Endothelial cell of umbilical vein (primary cell): ENCODE measurements at regions not wholly inside any gene's neighbourhood (a gene's known extent, or its start where the extent isn't known, plus 50 kb on each side); places are given as distances from the start of the nearest gene placed in this dataset.
"Not testable (repeated sequence)": the region's sequence is repeated elsewhere in the genome, so short reads cannot be mapped to it uniquely, and the experiment has no call there.

ENCODE experiments used
- BruUV-seq: library from RNA; stranded (reverse); fragments of 400-500 nt; replicated peaks from 2 replicates; lab custom pipeline; 2021; lab: Mats Ljungman, UMichigan
- CTCF ChIA-PET: fragments of 300-600, 350-600 bp; sonication (Branson Sonifier 250); formaldehyde crosslinking; loops from one replicate; lab custom pipeline; 2021; ENCODE audit warnings: antibody characterized with exemption, inconsistent platforms; lab: Charles Lee
- POLR2A ChIA-PET: fragments of 300-600, 350-600 bp; sonication (Branson Sonifier 250); formaldehyde crosslinking; loops from one replicate; lab custom pipeline; 2021; ENCODE audit warnings: antibody characterized with exemption, inconsistent platforms; lab: Charles Lee
- DNase-seq: peaks from one replicate; pipeline ENCODE4 v3.0.0-alpha.2; 2011; ENCODE audit warnings: low read depth, low spot score
- FAIRE-seq: peaks from 2 replicates; lab custom pipeline; 2011; peaks lifted over from hg19 to GRCh38; lab: Jason Lieb, UNC
- H2AFZ ChIP-seq: 2 replicates; pipeline ENCODE4 v1.6.0; 2012; ENCODE audit warnings: low read depth, low read length, control low read depth, inconsistent platforms
- H3K27ac ChIP-seq: 2 replicates; pipeline ENCODE4 v1.5.1; 2011; ENCODE audit warnings: low read depth, mild to moderate bottlenecking, control low read depth, low read length, moderate library complexity; ENCODE audit not compliant: insufficient read depth
- H3K27me3 ChIP-seq, 2 experiments: 2 replicates each; pipeline versions ENCODE4 v1.6.0 to v1.6.1; 2011; ENCODE audit warnings: low read length in 2 of 2, mixed read lengths in 1 of 2; ENCODE audit not compliant: control insufficient read depth in 2 of 2, insufficient read depth in 2 of 2
- H3K36me3 ChIP-seq, 2 experiments: 2 replicates in 1 of 2; 3 replicates in 1 of 2; pipeline ENCODE4 v1.5.1; 2011; ENCODE audit warnings: low read length in 2 of 2, mild to moderate bottlenecking in 1 of 2, moderate library complexity in 1 of 2; ENCODE audit not compliant: control insufficient read depth in 2 of 2, insufficient read depth in 2 of 2; ENCODE audit errors: extremely low read depth in 1 of 2
- H3K4me1 ChIP-seq: 3 replicates; pipeline ENCODE4 v1.5.1; 2011; ENCODE audit warnings: mild to moderate bottlenecking, low read length; ENCODE audit not compliant: control insufficient read depth, insufficient read depth; ENCODE audit errors: extremely low read depth
- H3K4me2 ChIP-seq: 2 replicates; pipeline ENCODE4 v1.6.1; 2011; ENCODE audit warnings: low read length, control low read depth, mixed read lengths; ENCODE audit not compliant: insufficient read depth
- H3K4me3 ChIP-seq, 3 experiments: fragments of 200-600 bp in 1 of 3; sonication (generic), shearing (Covaris generic) in 1 of 3; replicated peaks in 1 of 3; 2 replicates each; pipeline ENCODE4 v1.5.1; 2011 to 2016; ENCODE audit warnings: control low read depth in 3 of 3, low read length in 3 of 3, mild to moderate bottlenecking in 2 of 3, inconsistent platforms in 1 of 3, low read depth in 1 of 3, moderate library complexity in 1 of 3; ENCODE audit not compliant: insufficient read depth in 1 of 3
- H3K79me2 ChIP-seq: 2 replicates; pipeline ENCODE4 v1.6.0; 2012; ENCODE audit warnings: low read length, inconsistent platforms; ENCODE audit not compliant: control insufficient read depth, insufficient read depth
- H3K9ac ChIP-seq: replicated peaks from 2 replicates; pipeline ENCODE3; 2011; ENCODE audit warnings: low read length, control low read depth; ENCODE audit not compliant: insufficient read depth; ENCODE audit errors: extremely low read depth
- H3K9me1 ChIP-seq: replicated peaks from 3 replicates; pipeline ENCODE4 v1.6.0; 2011; ENCODE audit warnings: mild to moderate bottlenecking, low read length; ENCODE audit not compliant: control insufficient read depth, insufficient read depth; ENCODE audit errors: extremely low read depth
- H3K9me3 ChIP-seq: replicated peaks from 2 replicates; pipeline ENCODE4 v1.5.1; 2012; ENCODE audit warnings: low read length, inconsistent platforms; ENCODE audit not compliant: control insufficient read depth, insufficient read depth
- H4K20me1 ChIP-seq: replicated peaks from 2 replicates; pipeline ENCODE3; 2011; ENCODE audit warnings: mild to moderate bottlenecking, low read length; ENCODE audit not compliant: control insufficient read depth, insufficient read depth; ENCODE audit errors: extremely low read depth
- EZH2 ChIP-seq: IDR thresholded peaks from 2 replicates; pipeline ENCODE4 v1.6.1; 2012; ENCODE audit warnings: borderline replicate concordance, low read depth, mild to moderate bottlenecking, moderate library complexity, low read length, inconsistent platforms; ENCODE audit not compliant: severe bottlenecking
- FOS ChIP-seq: IDR thresholded peaks from 2 replicates; pipeline ENCODE4 v1.6.1; 2011; ENCODE audit warnings: mild to moderate bottlenecking, low read length, moderate library complexity, borderline replicate concordance; ENCODE audit not compliant: insufficient read depth
- GATA2 ChIP-seq: IDR thresholded peaks from 2 replicates; pipeline ENCODE4 v1.7.0; 2011; ENCODE audit warnings: low read depth, mild to moderate bottlenecking, moderate library complexity, mixed read lengths, low read length; ENCODE audit not compliant: insufficient read length, insufficient read depth
- JUN ChIP-seq: IDR thresholded peaks from 2 replicates; pipeline ENCODE4 v1.6.1; 2011; ENCODE audit warnings: borderline replicate concordance, low read depth; ENCODE audit not compliant: insufficient read length, insufficient read depth
- MAX ChIP-seq: IDR thresholded peaks from 2 replicates; pipeline ENCODE4 v1.6.1; 2011; ENCODE audit not compliant: insufficient read depth, insufficient read length
- MYC ChIP-seq: IDR thresholded peaks from one replicate; pipeline ENCODE4 v1.6.1; 2011; ENCODE audit warnings: mild to moderate bottlenecking, low read depth, low read length
- POLR2AphosphoS5 ChIP-seq: IDR thresholded peaks from 2 replicates; pipeline ENCODE4 v1.6.1; 2012; ENCODE audit warnings: low read depth, mild to moderate bottlenecking, control low read depth, low read length, moderate library complexity; ENCODE audit not compliant: insufficient read depth
- dilution Hi-C: fragments of 300-500 bp; cut with MboI; formaldehyde crosslinking; loops from one replicate; pipeline ENCODE4 v1.15.0; 2019; ENCODE audit warnings: low sequenced_read_pairs; ENCODE audit not compliant: extremely low pct_ligation_motif_present
- intact Hi-C: fragments of 100-400 bp; cut with micrococcal nuclease; formaldehyde crosslinking; loops from one replicate; pipeline ENCODE4 v1.10.0; 2022

- no peak overlapping the region for H2AFZ ChIP-seq
- no peaks in the 10 kb centered on the region for H3K27me3 ChIP-seq
- CTCF ChIA-PET, result no interaction called here
- no peak for TF ChIP-seq FOS
- TF ChIP-seq JUN, result no peak
- TF ChIP-seq POLR2AphosphoS5, result no peak
- TF ChIP-seq MAX, result no peak
- no peak for TF ChIP-seq GATA2
- TF ChIP-seq MYC, result no peak
- no peak for TF ChIP-seq EZH2
- H3K4me1 ChIP-seq, result no peaks in the 10 kb centered on the region
- H3K79me2 ChIP-seq, result no peaks in the 10 kb centered on the region
- BruUV-seq, result no TSS peak
- no peak for DNase-seq
- POLR2A ChIA-PET, result no interaction called here
- H3K4me2 ChIP-seq, result no peak overlapping the region
- H3K9me1 ChIP-seq, result no peaks in the 10 kb centered on the region
- H3K4me3 ChIP-seq, result no peak overlapping the region
- H3K36me3 ChIP-seq, result no peaks in the 10 kb centered on the region
- FAIRE-seq, result no peak
- dilution Hi-C loops (no loop called here), intact Hi-C loops (no loop called here)
- no peaks in the 10 kb centered on the region for H4K20me1 ChIP-seq
- H3K9ac ChIP-seq, result no peak overlapping the region
- H3K9me3 ChIP-seq, result no peaks in the 10 kb centered on the region
- H3K27ac ChIP-seq, result no peak overlapping the region
Observed at GRCh38 chr6:15110726-15111354, 135.0 kb upstream of the JARID2 start.

GRCh38 chr6:15111576-15111975, 134.3 kb upstream of the JARID2 start:
- CTCF ChIA-PET, FAIRE-seq, H3K9me1 ChIP-seq, H2AFZ ChIP-seq, DNase-seq, intact Hi-C loops, H3K79me2 ChIP-seq, H3K36me3 ChIP-seq, H4K20me1 ChIP-seq, POLR2A ChIA-PET, H3K4me1 ChIP-seq, dilution Hi-C loops, H3K4me3 ChIP-seq, H3K4me2 ChIP-seq, H3K27me3 ChIP-seq, H3K9me3 ChIP-seq, H3K27ac ChIP-seq, BruUV-seq, H3K9ac ChIP-seq: not testable (repeated sequence)
